DND-41 (cell line): ENCODE measurements at regions not wholly inside any gene's neighbourhood (a gene's known extent, or its start where the extent isn't known, plus 50 kb on each side); places are given as distances from the start of the nearest gene placed in this dataset.

Source experiments
- ATAC-seq: fragments of 200-7000 bp; cut with Tn5 transposase; 3 replicates; pipeline ENCODE4 v1.9.1; 2021; ENCODE audit warnings: low read depth; ENCODE audit not compliant: insufficient read depth
- DNase-seq: peaks from one replicate; pipeline ENCODE4 v3.0.0-alpha.2; 2020
- H2AFZ ChIP-seq: 2 replicates; pipeline ENCODE4 v1.6.0; 2012; ENCODE audit warnings: low read depth, low read length
- H3K27ac ChIP-seq: 2 replicates; pipeline ENCODE4 v1.5.1; 2012; ENCODE audit warnings: low read length, inconsistent platforms
- H3K27me3 ChIP-seq: fragments of 200-600 bp; sonication (generic); 2 replicates; pipeline ENCODE4 v1.6.0; 2012; ENCODE audit warnings: low read length, mild to moderate bottlenecking, inconsistent platforms; ENCODE audit not compliant: insufficient read depth, poor library complexity
- H3K36me3 ChIP-seq: 2 replicates; pipeline ENCODE4 v1.5.1; 2012; ENCODE audit warnings: low read length, inconsistent platforms; ENCODE audit not compliant: insufficient read depth
- H3K4me1 ChIP-seq: 2 replicates; pipeline ENCODE4 v1.5.1; 2012; ENCODE audit warnings: mild to moderate bottlenecking, low read length; ENCODE audit not compliant: insufficient read depth
- H3K4me2 ChIP-seq: 2 replicates; pipeline ENCODE4 v1.6.0; 2012; ENCODE audit warnings: mild to moderate bottlenecking, moderate library complexity, low read length, inconsistent platforms; ENCODE audit not compliant: insufficient read depth
- H3K4me3 ChIP-seq, 2 experiments: fragments of 200-600 bp in 1 of 2; shearing (Covaris generic) in 1 of 2; 2 replicates each; pipeline ENCODE4 v1.5.1; 2012 to 2016; ENCODE audit warnings: inconsistent platforms in 2 of 2, low read length in 2 of 2, mild to moderate bottlenecking in 2 of 2, low read depth in 1 of 2, moderate library complexity in 1 of 2
- H3K79me2 ChIP-seq: 2 replicates; pipeline ENCODE4 v1.6.0; 2012; ENCODE audit warnings: low read length, inconsistent platforms; ENCODE audit not compliant: insufficient read depth
- H3K9ac ChIP-seq: 2 replicates; pipeline ENCODE4 v1.6.0; 2012; ENCODE audit warnings: low read depth, mild to moderate bottlenecking, inconsistent platforms, low read length, moderate library complexity
- H3K9me3 ChIP-seq: 2 replicates; pipeline ENCODE4 v1.5.1; 2012; ENCODE audit warnings: low read length, moderate library complexity, mild to moderate bottlenecking, inconsistent platforms; ENCODE audit not compliant: insufficient read depth, severe bottlenecking
- H4K20me1 ChIP-seq: 2 replicates; pipeline ENCODE4 v1.6.0; 2012; ENCODE audit warnings: low read length; ENCODE audit not compliant: insufficient read depth
- EZH2 ChIP-seq: IDR thresholded peaks from 3 replicates; pipeline ENCODE4 v1.6.1; 2012; ENCODE audit warnings: borderline replicate concordance, low read depth, mild to moderate bottlenecking, moderate library complexity, low read length, inconsistent platforms; ENCODE audit not compliant: severe bottlenecking
- TF ChIP-seq, protein P1 (sequence below): IDR thresholded peaks from 2 replicates; pipeline ENCODE4 v1.5.1; 2012; ENCODE audit warnings: borderline replicate concordance, low read length, moderate library complexity, mild to moderate bottlenecking; ENCODE audit not compliant: poor library complexity, severe bottlenecking; ENCODE audit errors: extremely low read depth

DNA sequence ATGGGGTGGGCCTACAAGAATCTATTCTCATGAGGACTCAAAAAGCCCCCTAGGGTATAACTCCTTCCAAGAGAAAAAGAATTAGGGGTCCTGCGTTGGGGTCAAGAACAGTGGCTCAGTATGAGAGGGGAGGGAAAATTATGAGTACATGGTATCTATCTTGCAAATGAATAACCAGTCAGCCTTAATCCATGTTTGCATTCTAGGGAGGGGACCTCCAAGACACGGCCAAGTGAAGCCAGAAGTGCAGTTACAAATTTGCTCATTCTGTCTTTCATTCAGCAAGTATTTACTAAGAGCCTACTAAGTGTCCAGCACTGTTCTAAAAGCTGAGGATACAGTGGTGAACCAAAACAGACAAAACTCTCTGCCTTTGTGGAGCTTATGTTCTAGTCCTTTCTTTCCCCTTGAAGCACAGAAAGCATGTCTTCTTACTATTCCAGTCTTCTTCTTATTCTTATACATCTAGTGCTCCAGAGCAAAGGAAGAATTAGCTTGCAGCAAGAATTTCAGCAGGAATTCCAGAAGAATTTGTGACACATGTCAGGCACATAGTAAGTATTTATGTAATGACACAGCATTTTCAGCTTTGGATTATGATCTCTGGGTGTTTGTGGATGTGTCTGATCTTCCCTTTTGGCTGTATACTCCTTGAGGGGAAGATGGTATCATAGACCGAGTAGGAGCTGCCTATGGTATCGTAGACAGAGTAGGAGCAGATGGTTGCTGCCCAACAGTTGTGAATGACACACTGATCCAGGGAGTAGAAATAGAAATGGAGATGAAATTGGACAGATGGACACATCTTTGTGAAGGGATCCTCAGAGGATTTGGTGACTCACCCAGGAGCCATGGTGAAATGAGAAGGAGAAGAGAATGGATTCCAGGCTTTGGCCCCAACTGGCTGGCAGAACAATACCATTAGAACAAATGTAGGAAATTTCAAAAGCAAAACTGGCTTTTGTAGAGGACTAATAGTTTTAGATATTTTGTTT, 75.9 kb downstream of the COQ2 start:
- H3K79me2 ChIP-seq = no peaks in the 10 kb centered on the region
- no peak for ATAC-seq
- no peak overlapping the region for H3K27ac ChIP-seq
- no peaks in the 10 kb centered on the region for H3K27me3 ChIP-seq
- H3K36me3 ChIP-seq = no peaks in the 10 kb centered on the region
- H3K9ac ChIP-seq = no peak overlapping the region
- H3K4me1 ChIP-seq = peaks cover 9% of the 10 kb centered on the region
- no peak for TF ChIP-seq EZH2
- TF ChIP-seq, protein P1, sequence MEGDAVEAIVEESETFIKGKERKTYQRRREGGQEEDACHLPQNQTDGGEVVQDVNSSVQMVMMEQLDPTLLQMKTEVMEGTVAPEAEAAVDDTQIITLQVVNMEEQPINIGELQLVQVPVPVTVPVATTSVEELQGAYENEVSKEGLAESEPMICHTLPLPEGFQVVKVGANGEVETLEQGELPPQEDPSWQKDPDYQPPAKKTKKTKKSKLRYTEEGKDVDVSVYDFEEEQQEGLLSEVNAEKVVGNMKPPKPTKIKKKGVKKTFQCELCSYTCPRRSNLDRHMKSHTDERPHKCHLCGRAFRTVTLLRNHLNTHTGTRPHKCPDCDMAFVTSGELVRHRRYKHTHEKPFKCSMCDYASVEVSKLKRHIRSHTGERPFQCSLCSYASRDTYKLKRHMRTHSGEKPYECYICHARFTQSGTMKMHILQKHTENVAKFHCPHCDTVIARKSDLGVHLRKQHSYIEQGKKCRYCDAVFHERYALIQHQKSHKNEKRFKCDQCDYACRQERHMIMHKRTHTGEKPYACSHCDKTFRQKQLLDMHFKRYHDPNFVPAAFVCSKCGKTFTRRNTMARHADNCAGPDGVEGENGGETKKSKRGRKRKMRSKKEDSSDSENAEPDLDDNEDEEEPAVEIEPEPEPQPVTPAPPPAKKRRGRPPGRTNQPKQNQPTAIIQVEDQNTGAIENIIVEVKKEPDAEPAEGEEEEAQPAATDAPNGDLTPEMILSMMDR = no peak
- H4K20me1 ChIP-seq = no peaks in the 10 kb centered on the region
- no peak overlapping the region for H2AFZ ChIP-seq
- no peak for DNase-seq
- H3K4me3 ChIP-seq = no peak overlapping the region
- H3K4me2 ChIP-seq = no peak overlapping the region
- no peaks in the 10 kb centered on the region for H3K9me3 ChIP-seq

DNA sequence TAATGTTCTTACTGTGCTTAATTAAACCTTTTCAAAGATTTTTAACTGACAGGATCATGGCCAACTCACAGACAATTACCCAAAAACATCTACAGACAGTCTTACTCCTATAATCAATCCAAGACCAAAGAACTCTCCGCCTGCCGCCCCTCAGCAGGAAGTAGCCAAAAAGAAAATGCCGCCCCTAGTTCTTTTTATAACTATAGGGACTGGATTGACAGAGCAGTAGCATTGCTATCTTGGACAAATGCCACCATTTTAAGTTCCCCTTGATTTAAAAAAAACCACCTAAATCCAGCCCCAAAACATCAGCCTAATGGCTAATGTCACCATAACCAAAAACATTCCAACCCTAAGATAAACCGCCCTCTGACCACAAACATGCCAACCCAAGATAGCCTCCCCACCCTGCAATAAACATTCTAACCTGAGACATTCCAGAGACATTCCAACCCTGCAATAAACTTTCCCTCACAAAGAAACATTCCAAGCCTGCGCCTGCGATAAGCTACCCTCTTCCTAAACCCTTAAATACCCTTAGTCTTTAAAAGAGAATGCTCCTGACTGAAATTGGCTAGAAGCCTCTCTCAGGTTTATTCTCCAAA, 77.0 kb downstream of the COQ2 start:
- Histone ChIP-seq H3K4me1 (peaks cover 9% of the 10 kb centered on the region), H3K4me2 (no peak overlapping the region), H3K9me3 (no peaks in the 10 kb centered on the region), H3K27ac (no peak overlapping the region), H3K4me3 (no peak overlapping the region), H2AFZ (no peak overlapping the region), H3K79me2 (no peaks in the 10 kb centered on the region), H3K27me3 (no peaks in the 10 kb centered on the region), H4K20me1 (no peaks in the 10 kb centered on the region), H3K9ac (no peak overlapping the region), H3K36me3 (no peaks in the 10 kb centered on the region)
- DNase-seq (no peak), ATAC-seq (no peak)
- no peak for TF ChIP-seq EZH2
- TF ChIP-seq, protein P1 = no peak

GRCh38 chr4:83205760-83206159, 78.8 kb downstream of the COQ2 start:
- Histone ChIP-seq H3K27ac (no peak overlapping the region), H3K9me3 (no peaks in the 10 kb centered on the region), H3K27me3 (no peaks in the 10 kb centered on the region), H2AFZ (no peak overlapping the region), H3K79me2 (no peaks in the 10 kb centered on the region), H3K4me1 (peaks cover 9% of the 10 kb centered on the region), H3K4me2 (no peak overlapping the region), H4K20me1 (no peaks in the 10 kb centered on the region), H3K4me3 (no peak overlapping the region), H3K36me3 (no peaks in the 10 kb centered on the region), H3K9ac (no peak overlapping the region)
- TF ChIP-seq, protein P1 = no peak
- no peak for TF ChIP-seq EZH2
- no peak for ATAC-seq
- DNase-seq = no peak
